ENCODE measurements at regions not wholly inside any gene's neighbourhood (a gene's known extent, or its start where the extent isn't known, plus 50 kb on each side); places are given as distances from the start of the nearest gene placed in this dataset.

GRCh38 chr6:14372734-14373489 lies 255.3 kb downstream of the CD83 start:
- no peak for DNase-seq (ENCODE audit: low spot score)
- TF ChIP-seq ZNF317 (CRISPR knock-in tag; IDR thresholded peaks at IDR 0.05; ENCODE audit: borderline replicate concordance, low read depth), result peak; percentile 90
- TF ChIP-seq MAX (CRISPR knock-in tag; IDR thresholded peaks at IDR 0.05), result no peak
- H3K36me3 Mint-ChIP-seq, result peaks cover 38% of the 10 kb centered on the region
- peaks cover 40% of the 10 kb centered on the region for H3K9me3 Mint-ChIP-seq
- ATAC-seq, result no peak
- H3K4me3 Mint-ChIP-seq, result no peak overlapping the region
- H3K27me3 Mint-ChIP-seq (ENCODE audit: low read depth), result peaks cover 8% of the 10 kb centered on the region
- no peak overlapping the region for H3K27ac Mint-ChIP-seq
- ChIA-PET POLR2A (no interaction called here), CTCF (no interaction called here)
- H3K4me1 Mint-ChIP-seq, result peaks cover 43% of the 10 kb centered on the region

GRCh38 chr6:14373648-14374437 lies 256.3 kb downstream of the CD83 start:
- DNase-seq (ENCODE audit: low spot score), result no peak
- CTCF ChIA-PET, result no interaction called here
- H3K9me3 Mint-ChIP-seq, result peaks cover 50% of the 10 kb centered on the region
- TF ChIP-seq RELA (CRISPR knock-in tag; IDR thresholded peaks at IDR 0.05; ENCODE audit: borderline replicate concordance), result no peak
- TF ChIP-seq ZNF425 (CRISPR knock-in tag; conservative IDR thresholded peaks at IDR 0.05), result no peak
- TF ChIP-seq FOXP1 (CRISPR knock-in tag; IDR thresholded peaks at IDR 0.05; ENCODE audit: borderline replicate concordance), result no peak
- no peak for TF ChIP-seq ATF3 (CRISPR knock-in tag; conservative IDR thresholded peaks at IDR 0.05)
- TF ChIP-seq MXD4 (CRISPR knock-in tag; IDR thresholded peaks at IDR 0.05; ENCODE audit: borderline replicate concordance), result no peak
- no peak for TF ChIP-seq GABPB1 (CRISPR knock-in tag; IDR thresholded peaks at IDR 0.05)
- TF ChIP-seq ZNF232 (CRISPR knock-in tag; IDR thresholded peaks at IDR 0.05), result no peak
- no peak for TF ChIP-seq JAZF1 (CRISPR knock-in tag; IDR thresholded peaks at IDR 0.05)
- ATAC-seq, result no peak
- H3K4me1 Mint-ChIP-seq, result peaks cover 40% of the 10 kb centered on the region
- H3K27ac Mint-ChIP-seq, result no peak overlapping the region
- POLR2A ChIA-PET, result no interaction called here
- peaks cover 8% of the 10 kb centered on the region for H3K27me3 Mint-ChIP-seq (ENCODE audit: low read depth)
- H3K36me3 Mint-ChIP-seq, result peaks cover 47% of the 10 kb centered on the region
- no peak overlapping the region for H3K4me3 Mint-ChIP-seq

GRCh38 chr6:14375930-14376329 lies 258.4 kb downstream of the CD83 start:
- H3K27ac Mint-ChIP-seq, result no peak overlapping the region
- DNase-seq (ENCODE audit: low spot score) (no peak), ATAC-seq (no peak)
- H3K9me3 Mint-ChIP-seq, result peaks cover 46% of the 10 kb centered on the region
- ChIA-PET POLR2A (no interaction called here), CTCF (no interaction called here)
- peaks cover 8% of the 10 kb centered on the region for H3K27me3 Mint-ChIP-seq (ENCODE audit: low read depth)
- H3K4me3 Mint-ChIP-seq, result no peak overlapping the region
- peaks cover 48% of the 10 kb centered on the region for H3K36me3 Mint-ChIP-seq
- H3K4me1 Mint-ChIP-seq, result peaks cover 40% of the 10 kb centered on the region
- TF ChIP-seq NR1H2 (CRISPR knock-in tag; IDR thresholded peaks at IDR 0.05) (no peak), PRRX2 (CRISPR knock-in tag; IDR thresholded peaks at IDR 0.05) (no peak), ETV6 (CRISPR knock-in tag; IDR thresholded peaks at IDR 0.05) (no peak), MLX (CRISPR knock-in tag; IDR thresholded peaks at IDR 0.05) (no peak), FOXJ3 (CRISPR knock-in tag; IDR thresholded peaks at IDR 0.05; ENCODE audit: borderline replicate concordance) (no peak), GRHL2 (CRISPR knock-in tag; IDR thresholded peaks at IDR 0.05; ENCODE audit: insufficient replicate concordance, severe bottlenecking) (no peak), ZNF396 (CRISPR knock-in tag; IDR thresholded peaks at IDR 0.05; ENCODE audit: borderline replicate concordance) (no peak), ARID4B (CRISPR knock-in tag; IDR thresholded peaks at IDR 0.05; ENCODE audit: borderline replicate concordance) (no peak), EMX1 (CRISPR knock-in tag; IDR thresholded peaks at IDR 0.05) (no peak), KAT7 (CRISPR knock-in tag; IDR thresholded peaks at IDR 0.05; ENCODE audit: borderline replicate concordance) (no peak), PREB (CRISPR knock-in tag; IDR thresholded peaks at IDR 0.05; ENCODE audit: borderline replicate concordance) (no peak)
